ENCODE measurements at regions not wholly inside any gene's neighbourhood (a gene's known extent, or its start where the extent isn't known, plus 50 kb on each side); places are given as distances from the start of the nearest gene placed in this dataset.

DNA sequence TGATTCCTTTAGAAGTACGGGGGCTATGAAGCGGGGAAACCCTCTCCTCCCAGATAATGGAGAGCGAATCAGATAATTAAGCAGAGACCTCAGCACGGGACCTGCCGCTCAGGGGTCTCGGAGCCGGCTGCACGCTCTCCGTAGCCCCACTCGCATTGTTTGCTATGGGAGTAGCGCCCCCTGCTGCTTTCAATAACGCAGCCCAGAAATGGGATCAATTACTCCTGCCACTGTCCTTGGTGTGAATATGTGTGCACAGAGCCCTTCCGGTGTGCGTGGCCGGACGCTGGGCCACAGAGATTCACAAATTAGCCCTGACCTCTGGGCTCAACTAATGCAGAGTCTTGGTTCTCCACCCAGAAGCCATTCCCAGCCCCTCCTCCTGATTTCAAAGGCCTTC lies 76.4 kb upstream of the TMEM132C start:
- no peak for DNase-seq

DNA sequence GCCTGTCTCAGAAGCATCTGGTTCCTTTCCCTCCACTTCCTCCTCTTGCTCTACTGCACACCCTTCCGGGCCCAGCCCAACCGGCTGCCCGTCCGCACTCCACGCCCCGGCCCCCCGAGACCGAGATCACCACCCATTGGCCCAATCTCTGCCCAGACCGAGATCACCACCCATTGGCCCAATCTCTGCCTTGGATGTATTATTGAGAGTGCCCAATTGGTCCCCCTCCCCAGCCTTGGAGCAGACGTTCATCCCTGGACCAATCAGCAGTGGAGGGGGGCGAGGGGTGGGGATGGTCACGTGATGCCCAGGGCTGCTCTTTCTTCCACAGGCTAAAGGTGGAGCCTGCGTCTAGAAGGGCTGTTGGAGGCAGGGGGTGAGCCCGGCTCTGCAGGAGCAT lies 75.6 kb upstream of the TMEM132C start:
- DNase-seq: no peak

GRCh38 chr12:128204711-128205110 lies 62.3 kb upstream of the TMEM132C start:
- no peak for DNase-seq

DNA sequence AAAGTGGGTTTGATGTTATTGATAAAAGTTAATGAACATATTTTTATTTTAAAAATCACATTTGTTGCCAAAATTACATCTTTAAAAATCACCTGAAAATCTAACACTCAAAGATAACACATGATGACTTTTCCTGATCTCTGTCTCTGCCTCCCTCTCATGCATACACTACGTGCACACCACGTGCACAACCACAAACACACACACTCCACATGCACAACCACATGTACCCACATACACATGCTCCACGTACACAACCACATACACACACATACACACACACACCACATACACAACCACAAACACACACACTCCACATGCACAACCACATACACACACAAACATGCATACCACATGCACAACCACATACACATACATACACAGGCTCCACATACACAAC lies 61.8 kb upstream of the TMEM132C start:
- no peak for DNase-seq

DNA sequence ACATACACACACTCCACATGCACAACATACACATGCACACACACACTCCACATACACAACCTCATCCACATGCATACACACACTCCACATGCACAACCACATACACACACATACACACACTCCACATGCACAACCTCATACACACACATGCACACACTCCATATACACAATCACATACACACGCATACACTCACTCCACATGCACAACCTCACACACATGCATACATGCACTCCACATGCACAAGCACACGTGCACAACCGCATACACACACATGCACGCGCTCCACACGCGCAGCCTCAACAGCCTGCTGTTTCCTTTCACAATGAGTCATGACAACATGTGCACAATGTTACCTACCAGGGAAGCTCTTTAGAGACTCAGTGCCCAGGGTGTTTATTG lies 61.2 kb upstream of the TMEM132C start:
- no peak for DNase-seq

Data from activated CD8-positive, alpha-beta memory T cell treated with anti-CD3 and anti-CD28 coated beads, Interleukin-2, amount 50 U/mL, for 48 hours (primary cell).